H1 (cell line): ENCODE measurements at regions not wholly inside any gene's neighbourhood (a gene's known extent, or its start where the extent isn't known, plus 50 kb on each side); places are given as distances from the start of the nearest gene placed in this dataset.

ENCODE experiments used
- CTCF ChIA-PET: fragments of 300-600 bp; sonication (Branson Sonifier 250); formaldehyde crosslinking; loops from one replicate; lab custom pipeline; 2021; ENCODE audit not compliant: partially characterized antibody; lab: Charles Lee
- POLR2A ChIA-PET: fragments of 300-600 bp; sonication (Branson Sonifier 250); formaldehyde crosslinking; loops from one replicate; lab custom pipeline; 2021; ENCODE audit warnings: inconsistent platforms; ENCODE audit not compliant: partially characterized antibody; lab: Charles Lee
- DNase-seq, 2 experiments: peaks; one replicate each; pipeline versions ENCODE4 v3.0.0 to v3.0.0-alpha.2; 2010 to 2022; ENCODE audit warnings: low spot score in 2 of 2, low read depth in 1 of 2, mixed read lengths in 1 of 2
- FAIRE-seq: peaks from 2 replicates; lab custom pipeline; 2011; peaks lifted over from hg19 to GRCh38; lab: Jason Lieb, UNC
- H2AFZ ChIP-seq: 2 replicates; pipeline ENCODE4 v1.8.1; 2012; ENCODE audit warnings: low read length, inconsistent platforms
- H2AK5ac ChIP-seq: 2 replicates; pipeline ENCODE4 v1.6.1; 2013; ENCODE audit warnings: low read depth, low read length
- H2BK120ac ChIP-seq: replicated peaks from 2 replicates; pipeline ENCODE3; 2013; ENCODE audit warnings: low read depth, low read length, inconsistent platforms
- H2BK12ac ChIP-seq: 2 replicates; pipeline ENCODE4 v1.6.1; 2013; ENCODE audit warnings: low read depth, low read length
- H2BK15ac ChIP-seq: 2 replicates; pipeline ENCODE4 v1.6.1; 2013; ENCODE audit warnings: low read length
- H2BK20ac ChIP-seq: 2 replicates; pipeline ENCODE4 v1.6.1; 2013; ENCODE audit warnings: low read length
- H2BK5ac ChIP-seq: 2 replicates; pipeline ENCODE4 v1.6.1; 2013; ENCODE audit warnings: low read depth, low read length
- H3K14ac ChIP-seq: 2 replicates; pipeline ENCODE4 v1.6.1; 2013; ENCODE audit warnings: inconsistent platforms; ENCODE audit not compliant: insufficient read length
- H3K18ac ChIP-seq: 2 replicates; pipeline ENCODE4 v1.6.1; 2013; ENCODE audit warnings: low read length; ENCODE audit errors: extremely low read depth
- H3K23ac ChIP-seq: 2 replicates; pipeline ENCODE4 v1.6.1; 2013; ENCODE audit warnings: inconsistent platforms; ENCODE audit not compliant: insufficient read length
- H3K23me2 ChIP-seq: 2 replicates; pipeline ENCODE4 v1.6.1; 2013; ENCODE audit warnings: low read depth, low read length
- H3K27ac ChIP-seq: 2 replicates; pipeline ENCODE4 v1.6.1; 2011; ENCODE audit warnings: low read depth, low read length, inconsistent platforms
- H3K27me3 ChIP-seq, 4 experiments: replicated peaks in 1 of 4; 1 replicate in 1 of 4; 2 replicates in 3 of 4; pipeline versions ENCODE4 v1.6.1 to v1.8.1; 2011 to 2013; ENCODE audit warnings: low read length in 3 of 4, mild to moderate bottlenecking in 3 of 4, inconsistent platforms in 2 of 4, mixed read lengths in 2 of 4, moderate library complexity in 1 of 4; ENCODE audit not compliant: control insufficient read depth in 3 of 4, insufficient read depth in 3 of 4; ENCODE audit errors: extremely low read depth in 1 of 4
- H3K36me3 ChIP-seq, 4 experiments: 2 replicates each; pipeline versions ENCODE4 v1.6.1 to v1.8.1; 2011 to 2013; ENCODE audit warnings: mild to moderate bottlenecking in 4 of 4, low read length in 3 of 4, moderate library complexity in 2 of 4, control low read depth in 1 of 4, inconsistent platforms in 1 of 4; ENCODE audit not compliant: insufficient read depth in 4 of 4, control insufficient read depth in 2 of 4
- H3K4ac ChIP-seq: replicated peaks from 2 replicates; pipeline ENCODE3; 2013; ENCODE audit warnings: low read length, low read depth, mixed read lengths, inconsistent platforms; ENCODE audit not compliant: insufficient read length
- H3K4me1 ChIP-seq, 4 experiments: replicated peaks in 1 of 4; 1 replicate in 1 of 4; 2 replicates in 3 of 4; pipeline versions ENCODE4 v1.6.1 to v1.8.1; 2011 to 2013; ENCODE audit warnings: low read length in 3 of 4, inconsistent platforms in 2 of 4, mixed read lengths in 1 of 4; ENCODE audit not compliant: insufficient read depth in 4 of 4, control insufficient read depth in 3 of 4
- H3K4me2 ChIP-seq, 2 experiments: 2 replicates each; pipeline versions ENCODE4 v1.6.1 to v1.8.1; 2011 to 2013; ENCODE audit warnings: low read depth in 2 of 2, low read length in 2 of 2, control low read depth in 1 of 2, inconsistent platforms in 1 of 2, mild to moderate bottlenecking in 1 of 2; ENCODE audit not compliant: insufficient read depth in 1 of 2
- H3K4me3 ChIP-seq, 4 experiments: fragments of 200-600, 300-600 bp in 1 of 4; sonication (generic), shearing (Covaris generic), sonication (Bioruptor Twin) in 1 of 4; 2 replicates each; pipeline versions ENCODE4 v1.5.1 to v1.8.1; 2011 to 2016; ENCODE audit warnings: low read length in 4 of 4, low read depth in 3 of 4, control low read depth in 2 of 4, inconsistent platforms in 2 of 4, mild to moderate bottlenecking in 2 of 4, mixed read lengths in 1 of 4, moderate library complexity in 1 of 4; ENCODE audit not compliant: insufficient read depth in 2 of 4; ENCODE audit errors: extremely low read depth in 1 of 4
- H3K56ac ChIP-seq: replicated peaks from 2 replicates; pipeline ENCODE3; 2013; ENCODE audit warnings: low read depth, mild to moderate bottlenecking, mixed read lengths, low read length, inconsistent platforms; ENCODE audit not compliant: insufficient read length
- H3K79me1 ChIP-seq: 2 replicates; pipeline ENCODE4 v1.6.1; 2013; ENCODE audit warnings: low read depth, low read length, control low read depth
- H3K79me2 ChIP-seq, 2 experiments: 2 replicates each; pipeline versions ENCODE4 v1.6.1 to v1.8.1; 2012 to 2013; ENCODE audit warnings: low read length in 2 of 2, mild to moderate bottlenecking in 2 of 2, inconsistent platforms in 1 of 2; ENCODE audit not compliant: insufficient read depth in 2 of 2, control insufficient read depth in 1 of 2
- H3K9ac ChIP-seq, 4 experiments: replicated peaks in 1 of 4; 1 replicate in 1 of 4; 2 replicates in 3 of 4; pipeline versions ENCODE4 v1.6.1 to v1.8.1; 2011 to 2013; ENCODE audit warnings: low read depth in 3 of 4, low read length in 3 of 4, control low read depth in 2 of 4, mild to moderate bottlenecking in 2 of 4, moderate library complexity in 2 of 4, inconsistent platforms in 1 of 4; ENCODE audit errors: extremely low read depth in 1 of 4
- H3K9me3 ChIP-seq, 2 experiments: 2 replicates each; pipeline versions ENCODE4 v1.6.1 to v1.8.1; 2012 to 2013; ENCODE audit warnings: mild to moderate bottlenecking in 2 of 2, moderate library complexity in 2 of 2, control low read depth in 1 of 2, inconsistent platforms in 1 of 2, low read depth in 1 of 2, low read length in 1 of 2, mixed read lengths in 1 of 2; ENCODE audit not compliant: insufficient read depth in 2 of 2
- H4K20me1 ChIP-seq, 2 experiments: replicated peaks in 1 of 2; 2 replicates each; pipeline versions ENCODE3 to v1.8.1; 2011 to 2013; ENCODE audit warnings: inconsistent platforms in 2 of 2, low read length in 2 of 2, mild to moderate bottlenecking in 1 of 2; ENCODE audit not compliant: insufficient read depth in 2 of 2, control insufficient read depth in 1 of 2
- H4K5ac ChIP-seq: 2 replicates; pipeline ENCODE4 v1.6.1; 2013; ENCODE audit warnings: low read length, low read depth, mixed read lengths, inconsistent platforms; ENCODE audit not compliant: insufficient read length
- H4K8ac ChIP-seq: 2 replicates; pipeline ENCODE4 v1.8.0; 2013; ENCODE audit warnings: mild to moderate bottlenecking, moderate library complexity, low read length, inconsistent platforms; ENCODE audit not compliant: insufficient read depth; ENCODE audit errors: extremely low read depth
- H4K91ac ChIP-seq: replicated peaks from 2 replicates; pipeline ENCODE3; 2013; ENCODE audit warnings: low read length, mixed read lengths, inconsistent platforms; ENCODE audit not compliant: insufficient read length
- ASH2L ChIP-seq: fragments of 200-600, 300-600 bp; sonication (generic); IDR thresholded peaks from one replicate; pipeline ENCODE4 v1.7.1; 2017; ENCODE audit warnings: low read length
- GABPA ChIP-seq: IDR thresholded peaks from 2 replicates; pipeline ENCODE4 v1.6.1; 2011; ENCODE audit warnings: mild to moderate bottlenecking, low read length, moderate library complexity, borderline replicate concordance; ENCODE audit not compliant: insufficient read depth
- HDAC2 ChIP-seq, 2 experiments: fragments of 300-600 bp in 1 of 2; sonication (generic) in 1 of 2; IDR thresholded peaks; 2 replicates each; pipeline ENCODE4 v1.6.1; 2011 to 2012; ENCODE audit warnings: low read depth in 2 of 2, low read length in 2 of 2, mild to moderate bottlenecking in 2 of 2, moderate library complexity in 2 of 2, borderline replicate concordance in 1 of 2, inconsistent platforms in 1 of 2
- JUN ChIP-seq: IDR thresholded peaks from 2 replicates; pipeline ENCODE4 v1.6.1; 2011; ENCODE audit warnings: low read depth, mild to moderate bottlenecking, improper control_type of control experiment, low read length
- JUND ChIP-seq: IDR thresholded peaks from 2 replicates; pipeline ENCODE4 v1.6.1; 2011; ENCODE audit warnings: mild to moderate bottlenecking, improper control_type of control experiment, low read length
- KDM1A ChIP-seq: fragments of 200-600, 300-600 bp; sonication (generic); IDR thresholded peaks from 2 replicates; pipeline ENCODE4 v1.7.1; 2016; ENCODE audit warnings: mild to moderate bottlenecking, low read length, borderline replicate concordance
- KDM5A ChIP-seq: fragments of 200-600 bp; IDR thresholded peaks from 2 replicates; pipeline ENCODE4 v1.7.1; 2012; ENCODE audit warnings: mild to moderate bottlenecking, low read length, inconsistent platforms, mixed read lengths
- NANOG ChIP-seq: IDR thresholded peaks from 2 replicates; pipeline ENCODE4 v1.6.1; 2011; ENCODE audit warnings: low read length, low read depth, mild to moderate bottlenecking, inconsistent platforms; ENCODE audit not compliant: insufficient read depth, poor library complexity, severe bottlenecking
- POU5F1 ChIP-seq: IDR thresholded peaks from 2 replicates; pipeline ENCODE4 v1.6.1; 2011; ENCODE audit warnings: low read depth, mild to moderate bottlenecking, low read length, moderate library complexity
- RXRA ChIP-seq: IDR thresholded peaks from 2 replicates; pipeline ENCODE4 v1.6.1; 2011; ENCODE audit warnings: low read depth, mild to moderate bottlenecking, low read length, moderate library complexity; ENCODE audit not compliant: insufficient read depth
- SUZ12 ChIP-seq: fragments of 200-600 bp; sonication (generic); IDR thresholded peaks from 2 replicates; pipeline ENCODE4 v1.6.1; 2012; ENCODE audit warnings: mild to moderate bottlenecking, inconsistent platforms, low read length, moderate library complexity, mixed read lengths
- TAF7 ChIP-seq: optimal IDR thresholded peaks from 2 replicates; pipeline ENCODE3; 2011; ENCODE audit warnings: low read depth, mild to moderate bottlenecking, inconsistent platforms, low read length, moderate library complexity, borderline replicate concordance
- WGBS, 2 experiments: shearing (Covaris generic) in 1 of 2; methylation state at CpG; one replicate each; pipeline versions ENCODE4 v1.1.6 to v1.1.7; 2013 to 2015; ENCODE audit warnings: low lambda C conversion rate in 2 of 2, mixed read lengths in 2 of 2, inconsistent platforms in 1 of 2, low coverage in 1 of 2, missing lambda C conversion rate in 1 of 2; ENCODE audit not compliant: insufficient replicate concordance in 2 of 2, insufficient coverage in 1 of 2, insufficient read length in 1 of 2; ENCODE audit errors: extremely low coverage in 1 of 2, missing lambda C conversion rate in 1 of 2; 5-methylcytosine and 5-hydroxymethylcytosine counted together
- TF ChIP-seq, protein P1 (sequence below): IDR thresholded peaks from 2 replicates; pipeline ENCODE4 v1.6.1; 2011; ENCODE audit warnings: low read length, improper control_type of control experiment

DNA sequence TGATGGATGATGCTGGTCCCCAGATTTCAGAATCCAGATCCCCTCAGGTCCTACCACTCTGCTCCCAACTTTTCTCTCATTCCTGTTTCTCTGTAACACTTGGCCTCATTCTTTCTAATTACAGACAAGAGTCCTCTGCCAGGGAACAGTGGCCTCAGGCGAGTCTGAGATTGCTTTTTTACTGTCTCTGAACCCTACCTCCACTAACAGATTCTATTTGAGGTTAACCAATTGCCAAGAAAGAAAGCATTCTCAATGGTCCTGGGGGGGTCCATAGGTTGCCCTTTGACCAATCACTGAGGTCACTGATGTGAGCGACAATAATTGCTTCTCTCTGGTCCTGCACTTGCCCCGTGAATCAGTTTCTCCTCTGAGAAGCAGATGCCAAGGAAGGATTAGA lies 145.2 kb upstream of the TMEM108 start:
- no peaks in the 10 kb centered on the region for H3K79me2 ChIP-seq
- WGBS, 2 experiments, result 89% methylated on average over 3 of the region's 3 CpGs; no CpG with 5 or more reads in 1 of the 2 experiments
- H3K23me2 ChIP-seq, result no peaks in the 10 kb centered on the region
- ChIA-PET POLR2A (no interaction called here), CTCF (no interaction called here)
- no peak overlapping the region for H2BK5ac ChIP-seq
- no peak overlapping the region for H4K91ac ChIP-seq
- no peak overlapping the region for H3K14ac ChIP-seq
- H2AK5ac ChIP-seq, result no peak overlapping the region
- H2BK120ac ChIP-seq, result no peak overlapping the region
- H3K4me3 ChIP-seq, result no peak overlapping the region
- no peaks in the 10 kb centered on the region for H3K79me1 ChIP-seq
- no peak overlapping the region for H4K8ac ChIP-seq
- H3K18ac ChIP-seq, result no peak overlapping the region
- no peak overlapping the region for H3K56ac ChIP-seq
- H2AFZ ChIP-seq, result no peak overlapping the region
- no peak overlapping the region for H3K4ac ChIP-seq
- H3K9ac ChIP-seq, result no peak overlapping the region
- H3K36me3 ChIP-seq, result no peaks in the 10 kb centered on the region
- no peak overlapping the region for H4K5ac ChIP-seq
- no peak overlapping the region for H2BK15ac ChIP-seq
- H4K20me1 ChIP-seq, result no peaks in the 10 kb centered on the region
- no peaks in the 10 kb centered on the region for H3K27me3 ChIP-seq
- no peak overlapping the region for H3K23ac ChIP-seq
- no peak overlapping the region for H3K27ac ChIP-seq
- H2BK20ac ChIP-seq, result no peak overlapping the region
- no peaks in the 10 kb centered on the region for H3K4me1 ChIP-seq
- DNase-seq (no peak), FAIRE-seq (no peak)
- no peaks in the 10 kb centered on the region for H3K9me3 ChIP-seq
- no peak overlapping the region for H2BK12ac ChIP-seq
- no peak overlapping the region for H3K4me2 ChIP-seq
- TF ChIP-seq JUND (no peak), ASH2L (no peak), JUN (no peak), SUZ12 (no peak), GABPA (no peak), TAF7 (no peak), POU5F1 (no peak), KDM1A (no peak), HDAC2 (IDR thresholded peaks at IDR 0.05; ENCODE audit: borderline replicate concordance in 1 of 2, low read depth in 2 of 2, low read length in 2 of 2) (no peak), RXRA (no peak), NANOG (no peak), KDM5A (no peak)
- TF ChIP-seq, protein P1, sequence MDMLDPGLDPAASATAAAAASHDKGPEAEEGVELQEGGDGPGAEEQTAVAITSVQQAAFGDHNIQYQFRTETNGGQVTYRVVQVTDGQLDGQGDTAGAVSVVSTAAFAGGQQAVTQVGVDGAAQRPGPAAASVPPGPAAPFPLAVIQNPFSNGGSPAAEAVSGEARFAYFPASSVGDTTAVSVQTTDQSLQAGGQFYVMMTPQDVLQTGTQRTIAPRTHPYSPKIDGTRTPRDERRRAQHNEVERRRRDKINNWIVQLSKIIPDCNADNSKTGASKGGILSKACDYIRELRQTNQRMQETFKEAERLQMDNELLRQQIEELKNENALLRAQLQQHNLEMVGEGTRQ, result no peak
